ENCODE measurements at regions not wholly inside any gene's neighbourhood (a gene's known extent, or its start where the extent isn't known, plus 50 kb on each side); places are given as distances from the start of the nearest gene placed in this dataset.

- WGBS, 2 donors (ENCODE audit: low coverage in 1 of 2), result 93 to 96% methylated on average over 15 to 18 of the region's 18 CpGs
- Histone ChIP-seq H3K27ac (no peak overlapping the region), H3K36me3 (peaks cover 0 to 2% (median 0%) of the 10 kb centered on the region in 4 donors), H3K9me3 (peaks cover 0 to 15% of the 10 kb centered on the region in 2 donors), H3K27me3 (no peaks in the 10 kb centered on the region), H3K4me1 (no peaks in the 10 kb centered on the region), H3K4me3 (no peak overlapping the region)
- intact Hi-C loops (cut with DNase I; ENCODE audit: low total_unique reads) (no loop called here), in situ Hi-C loops (cut with MboI; ENCODE audit: low pct_ligation_motif_present in 1 of 4, low pct_unique_long_range_greater_than_20kb in 1 of 4, low sequenced_read_pairs in 3 of 4) (no loop called here)
- no peak for TF ChIP-seq POLR2AphosphoS5 (IDR thresholded peaks at IDR 0.05)
- no peak for TF ChIP-seq EP300 (IDR thresholded peaks at IDR 0.05; ENCODE audit: low read depth)
- no peak for TF ChIP-seq POLR2A (IDR thresholded peaks at IDR 0.05)
- no peak for TF ChIP-seq CTCF (IDR thresholded peaks at IDR 0.05)
- DNase-seq, result no peak
These were observed 1046.7 kb downstream of the CDH9 start for GRCh38 chr5:25991639-25992038.

- Histone ChIP-seq H3K9me3 (peaks cover 0 to 15% of the 10 kb centered on the region in 2 donors), H3K27ac (no peak overlapping the region), H3K4me3 (no peak overlapping the region), H3K4me1 (no peaks in the 10 kb centered on the region), H3K36me3 (peaks cover 0 to under 1% (median 0%) of the 10 kb centered on the region in 4 donors), H3K27me3 (no peaks in the 10 kb centered on the region)
- no peak for DNase-seq
- in situ Hi-C loops (cut with MboI; ENCODE audit: low pct_ligation_motif_present in 1 of 4, low pct_unique_long_range_greater_than_20kb in 1 of 4, low sequenced_read_pairs in 3 of 4), result no loop called here
- 93 to 100% methylated on average over 1 of the region's 1 CpG for WGBS, 2 donors (ENCODE audit: low coverage in 1 of 2)
- TF ChIP-seq EP300 (IDR thresholded peaks at IDR 0.05; ENCODE audit: low read depth) (no peak), CTCF (IDR thresholded peaks at IDR 0.05) (no peak), POLR2AphosphoS5 (IDR thresholded peaks at IDR 0.05) (no peak), POLR2A (IDR thresholded peaks at IDR 0.05) (no peak)
- intact Hi-C loops (cut with DNase I; ENCODE audit: low total_unique reads), result no loop called here
These were observed 1047.6 kb downstream of the CDH9 start for GRCh38 chr5:25990771-25991170.

- in situ Hi-C loops (cut with MboI; ENCODE audit: low pct_ligation_motif_present in 1 of 4, low pct_unique_long_range_greater_than_20kb in 1 of 4, low sequenced_read_pairs in 3 of 4), result no loop called here
These were observed 1059.3 kb downstream of the CDH9 start for GRCh38 chr5:25979086-25979485.

GRCh38 chr5:25975885-25976284 lies 1062.5 kb downstream of the CDH9 start:
- no peak overlapping the region for H3K27ac ChIP-seq
- H3K4me1 ChIP-seq, result no peaks in the 10 kb centered on the region
- peaks cover 7 to 13% of the 10 kb centered on the region in 2 donors for H3K9me3 ChIP-seq
- no peaks in the 10 kb centered on the region for H3K27me3 ChIP-seq
- intact Hi-C loops (cut with DNase I; ENCODE audit: low total_unique reads), result no loop called here
- in situ Hi-C loops (cut with MboI; ENCODE audit: low pct_ligation_motif_present in 1 of 4, low pct_unique_long_range_greater_than_20kb in 1 of 4, low sequenced_read_pairs in 3 of 4), result no loop called here
- WGBS, 2 donors (ENCODE audit: low coverage in 1 of 2), result 83 to 86% methylated on average over 2 of the region's 2 CpGs
- no peak for DNase-seq
- TF ChIP-seq EP300 (IDR thresholded peaks at IDR 0.05; ENCODE audit: low read depth) (no peak), POLR2A (IDR thresholded peaks at IDR 0.05) (no peak), CTCF (IDR thresholded peaks at IDR 0.05) (no peak), POLR2AphosphoS5 (IDR thresholded peaks at IDR 0.05) (no peak)
- H3K36me3 ChIP-seq, result no peaks in the 10 kb centered on the region
- no peak overlapping the region for H3K4me3 ChIP-seq

More at GRCh38 chr5:25979086-25979485, 1059.3 kb downstream of the CDH9 start:
- Histone ChIP-seq H3K4me1 (no peaks in the 10 kb centered on the region), H3K27me3 (no peaks in the 10 kb centered on the region), H3K9me3 (peaks cover 2 to 7% of the 10 kb centered on the region in 2 donors), H3K36me3 (no peaks in the 10 kb centered on the region), H3K4me3 (no peak overlapping the region), H3K27ac (no peak overlapping the region)
- TF ChIP-seq POLR2AphosphoS5 (IDR thresholded peaks at IDR 0.05) (no peak), EP300 (IDR thresholded peaks at IDR 0.05; ENCODE audit: low read depth) (no peak), POLR2A (IDR thresholded peaks at IDR 0.05) (no peak), CTCF (IDR thresholded peaks at IDR 0.05) (no peak)
- 83 to 100% methylated on average over 1 of the region's 1 CpG for WGBS, 2 donors (ENCODE audit: low coverage in 1 of 2)
- DNase-seq, result no peak
- intact Hi-C loops (cut with DNase I; ENCODE audit: low total_unique reads), result no loop called here
